SK-N-SH (cell line): ENCODE measurements at regions not wholly inside any gene's neighbourhood (a gene's known extent, or its start where the extent isn't known, plus 50 kb on each side); places are given as distances from the start of the nearest gene placed in this dataset.

Source experiments
- CTCF ChIA-PET: fragments of 300-600, 350-600 bp; formaldehyde crosslinking; extraction: SDS; loops from one replicate; lab custom pipeline; 2021; lab: Yijun Ruan, JAX
- POLR2A ChIA-PET: fragments of 350-600 bp; sonication (Branson Sonifier 250); formaldehyde crosslinking; extraction: SDS; loops from one replicate; lab custom pipeline; 2020; ENCODE audit warnings: antibody characterized with exemption, inconsistent platforms; lab: Yijun Ruan, JAX
- DNase-seq: peaks from one replicate; pipeline ENCODE4 v3.0.0; 2012
- H2AFZ ChIP-seq: fragments of 200-600 bp; sonication (generic); 2 replicates; pipeline ENCODE4 v1.8.1; 2016; ENCODE audit warnings: antibody characterized with exemption, mild to moderate bottlenecking, low read depth
- H3F3A ChIP-seq: fragments of 200-600 bp; sonication (generic); replicated peaks from 2 replicates; pipeline ENCODE3; 2016; ENCODE audit warnings: antibody characterized with exemption, mild to moderate bottlenecking; ENCODE audit not compliant: insufficient read depth
- H3K27ac ChIP-seq, 2 experiments: fragments of 200-500 bp in 1 of 2; fragments of 200-600 bp in 1 of 2; sonication (Bioruptor generic) in 1 of 2; sonication (generic), shearing (Covaris generic) in 1 of 2; 2 replicates each; pipeline versions ENCODE4 v1.5.1 to v1.6.1; 2014 to 2016; ENCODE audit warnings: low read depth in 2 of 2, inconsistent platforms in 1 of 2, low read length in 1 of 2, mild to moderate bottlenecking in 1 of 2, mixed read lengths in 1 of 2
- H3K27me3 ChIP-seq: fragments of 200-600 bp; sonication (generic), shearing (Covaris generic); 2 replicates; pipeline ENCODE4 v1.6.1; 2016; ENCODE audit warnings: mixed run types; ENCODE audit not compliant: insufficient read depth
- H3K36me3 ChIP-seq, 2 experiments: fragments of 200-500 bp in 1 of 2; fragments of 200-600 bp in 1 of 2; sonication (Bioruptor generic) in 1 of 2; sonication (generic) in 1 of 2; replicated peaks in 1 of 2; 2 replicates each; pipeline versions ENCODE3 to v1.5.1; 2014 to 2016; ENCODE audit warnings: low read length in 1 of 2, mild to moderate bottlenecking in 1 of 2; ENCODE audit not compliant: insufficient read depth in 2 of 2, control insufficient read depth in 1 of 2
- H3K4me1 ChIP-seq, 2 experiments: fragments of 200-500 bp in 1 of 2; fragments of 200-600 bp in 1 of 2; sonication (Bioruptor generic) in 1 of 2; sonication (generic), shearing (Covaris generic) in 1 of 2; 2 replicates each; pipeline versions ENCODE4 v1.5.1 to v1.6.1; 2014 to 2016; ENCODE audit warnings: low read depth in 1 of 2, low read length in 1 of 2, mixed run types in 1 of 2; ENCODE audit not compliant: insufficient read depth in 2 of 2, control insufficient read depth in 1 of 2
- H3K4me2 ChIP-seq: fragments of 200-600 bp; sonication (generic), shearing (Covaris generic); 2 replicates; pipeline ENCODE4 v1.6.1; 2017; ENCODE audit warnings: mixed run types
- H3K4me3 ChIP-seq, 2 experiments: fragments of 200-500 bp in 1 of 2; fragments of 200-600 bp in 1 of 2; sonication (Bioruptor generic) in 1 of 2; sonication (generic), shearing (Covaris generic) in 1 of 2; 2 replicates each; pipeline versions ENCODE4 v1.5.1 to v1.8.1; 2014 to 2016; ENCODE audit warnings: low read depth in 2 of 2, inconsistent platforms in 1 of 2, low read length in 1 of 2, mild to moderate bottlenecking in 1 of 2, mixed read lengths in 1 of 2, moderate library complexity in 1 of 2
- H3K79me2 ChIP-seq: fragments of 200-600 bp; sonication (generic); 2 replicates; pipeline ENCODE4 v1.8.1; 2017; ENCODE audit warnings: mild to moderate bottlenecking; ENCODE audit not compliant: insufficient read depth
- H3K9ac ChIP-seq: fragments of 200-600 bp; sonication (generic); 2 replicates; pipeline ENCODE4 v1.6.1; 2017; ENCODE audit warnings: mixed run types
- H3K9me2 ChIP-seq: fragments of 200-600 bp; sonication (generic); 2 replicates; pipeline ENCODE4 v1.6.1; 2017; ENCODE audit warnings: mixed run types
- H3K9me3 ChIP-seq: fragments of 200-600 bp; sonication (generic); 2 replicates; pipeline ENCODE4 v1.6.1; 2017; ENCODE audit warnings: mixed run types, mild to moderate bottlenecking, moderate library complexity
- H4K20me1 ChIP-seq: fragments of 200-600 bp; sonication (generic); 2 replicates; pipeline ENCODE4 v1.6.1; 2017; ENCODE audit warnings: mild to moderate bottlenecking, mixed run types; ENCODE audit not compliant: insufficient read depth
- CHD2 ChIP-seq: fragments of 150-350 bp; IDR thresholded peaks from 2 replicates; pipeline ENCODE4 v1.6.1; 2018; ENCODE audit warnings: low read length; ENCODE audit not compliant: partially characterized antibody
- ELF1 ChIP-seq: IDR thresholded peaks from 2 replicates; pipeline ENCODE4 v1.4.0; 2012
- EZH2phosphoT487 ChIP-seq: fragments of 200-600 bp; sonication (generic); IDR thresholded peaks from 2 replicates; pipeline ENCODE4 v1.6.1; 2017; ENCODE audit warnings: low read depth, mixed run types, mild to moderate bottlenecking, antibody characterized with exemption, moderate library complexity, borderline replicate concordance
- FOXM1 ChIP-seq: IDR thresholded peaks from 2 replicates; pipeline ENCODE4 v1.4.0; 2012; ENCODE audit warnings: low read depth, mild to moderate bottlenecking
- GATA2 ChIP-seq: sonication (generic); formaldehyde crosslinking; IDR thresholded peaks from 2 replicates; pipeline ENCODE4 v1.5.0; 2020; ENCODE audit warnings: mild to moderate bottlenecking, missing genetic modification reagents
- MEF2A ChIP-seq: IDR thresholded peaks from 2 replicates; pipeline ENCODE4 v1.4.0; 2012; ENCODE audit warnings: low read depth, borderline replicate concordance
- MXI1 ChIP-seq: IDR thresholded peaks from 2 replicates; pipeline ENCODE4 v1.6.1; 2012; ENCODE audit warnings: mild to moderate bottlenecking, low read depth, low read length, improper control_type of control experiment
- NFIC ChIP-seq: IDR thresholded peaks from 2 replicates; pipeline ENCODE4 v1.4.0; 2012; ENCODE audit warnings: borderline replicate concordance
- NRF1 ChIP-seq: IDR thresholded peaks from 2 replicates; pipeline ENCODE4 v1.6.1; 2012; ENCODE audit warnings: low read depth, mild to moderate bottlenecking, low read length
- PBX3 ChIP-seq: IDR thresholded peaks from 2 replicates; pipeline ENCODE4; 2012
- POLR2AphosphoS5 ChIP-seq: IDR thresholded peaks from 2 replicates; pipeline ENCODE4 v1.6.1; 2012; ENCODE audit warnings: low read depth, low read length
- RAD21 ChIP-seq: IDR thresholded peaks from 2 replicates; pipeline ENCODE4 v1.6.1; 2012; ENCODE audit warnings: mild to moderate bottlenecking, low read length
- REST ChIP-seq: IDR thresholded peaks from 2 replicates; pipeline ENCODE4 v1.6.1; 2012; ENCODE audit warnings: mild to moderate bottlenecking, low read depth, low read length, moderate library complexity
- SIN3A ChIP-seq: IDR thresholded peaks from 2 replicates; pipeline ENCODE4 v1.6.1; 2012; ENCODE audit warnings: low read depth, mild to moderate bottlenecking, low read length, moderate library complexity, borderline replicate concordance
- ZBTB33 ChIP-seq: IDR thresholded peaks from 2 replicates; pipeline ENCODE4 v1.4.0; 2012; ENCODE audit warnings: low read depth, borderline replicate concordance
- WGBS: methylation state at CpG from one replicate; pipeline ENCODE4 v1.1.6; 2017; ENCODE audit warnings: low lambda C conversion rate; 5-methylcytosine and 5-hydroxymethylcytosine counted together

GRCh38 chr10:130857631-130858295 lies 453.8 kb downstream of the TCERG1L start:
- no peaks in the 10 kb centered on the region for H3F3A ChIP-seq
- no peak for DNase-seq
- no peaks in the 10 kb centered on the region for H3K9me2 ChIP-seq
- no peaks in the 10 kb centered on the region for H4K20me1 ChIP-seq
- no peaks in the 10 kb centered on the region for H3K79me2 ChIP-seq
- CTCF ChIA-PET = no interaction called here
- 50% methylated on average over 9 of the region's 9 CpGs for whole genome bisulfite sequencing
- H2AFZ ChIP-seq = no peak overlapping the region
- no peak overlapping the region for H3K27ac ChIP-seq
- POLR2A ChIA-PET = no interaction called here
- TF ChIP-seq MXI1 (no peak), SIN3A (no peak), REST (no peak), NRF1 (no peak)
- no peak overlapping the region for H3K9ac ChIP-seq
- no peaks in the 10 kb centered on the region for H3K36me3 ChIP-seq
- no peak overlapping the region for H3K4me3 ChIP-seq
- no peaks in the 10 kb centered on the region for H3K4me1 ChIP-seq
- H3K27me3 ChIP-seq = no peaks in the 10 kb centered on the region
- no peak overlapping the region for H3K4me2 ChIP-seq
- H3K9me3 ChIP-seq = peaks cover 6% of the 10 kb centered on the region

- H3K4me1 ChIP-seq = no peaks in the 10 kb centered on the region
- no peaks in the 10 kb centered on the region for H3K36me3 ChIP-seq
- no peak overlapping the region for H3K4me2 ChIP-seq
- H3K27me3 ChIP-seq = no peaks in the 10 kb centered on the region
- no peak for TF ChIP-seq EZH2phosphoT487
- no peak for TF ChIP-seq CHD2
- TF ChIP-seq PBX3 = no peak
- TF ChIP-seq RAD21 = no peak
- TF ChIP-seq ELF1 = no peak
- TF ChIP-seq GATA2 (CRISPR knock-in tag) = no peak
- no peak for TF ChIP-seq NFIC
- no peak for TF ChIP-seq FOXM1
- no peak for TF ChIP-seq MEF2A
- TF ChIP-seq POLR2AphosphoS5 = no peak
- TF ChIP-seq SIN3A = no peak
- TF ChIP-seq ZBTB33 = no peak
- POLR2A ChIA-PET = no interaction called here
- H3K79me2 ChIP-seq = no peaks in the 10 kb centered on the region
- no peak overlapping the region for H3K9ac ChIP-seq
- CTCF ChIA-PET = no interaction called here
- H3K9me3 ChIP-seq = peaks cover 6% of the 10 kb centered on the region
- no peaks in the 10 kb centered on the region for H3K9me2 ChIP-seq
- DNase-seq = no peak
- no peak overlapping the region for H3K27ac ChIP-seq
- H2AFZ ChIP-seq = no peak overlapping the region
- no peaks in the 10 kb centered on the region for H3F3A ChIP-seq
- 22% methylated on average over 2 of the region's 2 CpGs for WGBS
- H4K20me1 ChIP-seq = no peaks in the 10 kb centered on the region
- no peak overlapping the region for H3K4me3 ChIP-seq
Observed at GRCh38 chr10:130858626-130859025, 452.9 kb downstream of the TCERG1L start.
